HFF-Myc (cell line): ENCODE measurements at regions not wholly inside any gene's neighbourhood (a gene's known extent, or its start where the extent isn't known, plus 50 kb on each side); places are given as distances from the start of the nearest gene placed in this dataset.
"Not testable (repeated sequence)": the region's sequence is repeated elsewhere in the genome, so short reads cannot be mapped to it uniquely, and the experiment has no call there.

Experiments
- DNase-seq: peaks from one replicate; pipeline ENCODE4 v3.0.0-alpha.2; 2011; ENCODE audit warnings: low read depth; ENCODE audit errors: extremely low read depth
- H3K4me3 ChIP-seq: replicated peaks from 2 replicates; pipeline ENCODE4 v1.5.1; 2011; ENCODE audit warnings: low read depth, mild to moderate bottlenecking, control low read depth, low read length
- CTCF ChIP-seq: IDR thresholded peaks from 2 replicates; pipeline ENCODE4 v1.5.1; 2012; ENCODE audit warnings: mild to moderate bottlenecking, low read depth, low read length, control low read depth; ENCODE audit errors: missing control alignments

GRCh38 chr4:165548702-165549101 lies 169.9 kb downstream of the CPE start:
- no peak for TF ChIP-seq CTCF
- DNase-seq, result no peak
- H3K4me3 ChIP-seq, result no peak overlapping the region

- DNase-seq, result no peak
- H3K4me3 ChIP-seq, result no peak overlapping the region
- no peak for TF ChIP-seq CTCF
Measured at GRCh38 chr4:165553221-165553810, 174.5 kb downstream of the CPE start.

- TF ChIP-seq CTCF, result no peak
- DNase-seq, result no peak
- no peak overlapping the region for H3K4me3 ChIP-seq
Measured at GRCh38 chr4:165555302-165555701, 176.5 kb downstream of the CPE start.

GRCh38 chr4:165556383-165556782 lies 177.6 kb downstream of the CPE start:
- H3K4me3 ChIP-seq, result no peak overlapping the region
- TF ChIP-seq CTCF, result no peak
- no peak for DNase-seq

GRCh38 chr4:165560941-165561340 lies 182.1 kb downstream of the CPE start:
- no peak for DNase-seq
- no peak for TF ChIP-seq CTCF
- H3K4me3 ChIP-seq, result no peak overlapping the region

- DNase-seq, result no peak
- TF ChIP-seq CTCF, result no peak
- no peak overlapping the region for H3K4me3 ChIP-seq
Measured at GRCh38 chr4:165563851-165564250, 185.0 kb downstream of the CPE start.

GRCh38 chr4:165569031-165569430 lies 190.2 kb downstream of the CPE start:
- DNase-seq, result no peak
- H3K4me3 ChIP-seq, result no peak overlapping the region
- TF ChIP-seq CTCF, result no peak

- not testable (repeated sequence) for DNase-seq
Measured at GRCh38 chr4:165571476-165571875, 192.7 kb downstream of the CPE start.

More at GRCh38 chr4:165571476-165571875, 192.7 kb downstream of the CPE start:
- not testable (repeated sequence) for H3K4me3 ChIP-seq
